GM23338 (cell line): ENCODE measurements at regions not wholly inside any gene's neighbourhood (a gene's known extent, or its start where the extent isn't known, plus 50 kb on each side); places are given as distances from the start of the nearest gene placed in this dataset.
"Not testable (repeated sequence)": the region's sequence is repeated elsewhere in the genome, so short reads cannot be mapped to it uniquely, and the experiment has no call there.

Source experiments
- ATAC-seq: fragments of 200-7000 bp; cut with Tn5 transposase; 3 replicates; pipeline ENCODE4 v1.9.1; 2020
- DNase-seq: peaks from one replicate; pipeline ENCODE4 v3.0.0-alpha.2; 2015; ENCODE audit warnings: low spot score
- H2AFZ ChIP-seq: fragments of 200-600 bp; sonication (generic); 2 replicates; pipeline ENCODE4 v1.8.0; 2016; ENCODE audit warnings: antibody characterized with exemption, mild to moderate bottlenecking, moderate library complexity
- H3F3A ChIP-seq: fragments of 200-600 bp; sonication (generic); replicated peaks from 2 replicates; pipeline ENCODE4 v1.8.0; 2017; ENCODE audit warnings: antibody characterized with exemption, mixed run types, low read depth
- H3K27ac ChIP-seq: fragments of 200-600 bp; sonication (generic); 2 replicates; pipeline ENCODE4 v1.6.1; 2016; ENCODE audit warnings: low read depth
- H3K27me3 ChIP-seq: fragments of 200-600 bp; sonication (generic); 2 replicates; pipeline ENCODE4 v1.8.0; 2016; ENCODE audit warnings: mild to moderate bottlenecking, mixed run types, moderate library complexity; ENCODE audit not compliant: insufficient read depth
- H3K36me3 ChIP-seq: fragments of 200-600 bp; sonication (generic); 2 replicates; pipeline ENCODE4 v1.8.0; 2016; ENCODE audit warnings: mild to moderate bottlenecking; ENCODE audit not compliant: insufficient read depth
- H3K4me1 ChIP-seq: fragments of 200-600 bp; sonication (generic); 2 replicates; pipeline ENCODE4 v1.8.0; 2016; ENCODE audit warnings: mild to moderate bottlenecking, moderate library complexity; ENCODE audit not compliant: insufficient read depth
- H3K4me2 ChIP-seq: fragments of 200-600 bp; sonication (generic); 2 replicates; pipeline ENCODE4 v1.7.1; 2017; ENCODE audit warnings: mixed run types
- H3K4me3 ChIP-seq: fragments of 200-600 bp; sonication (generic); 2 replicates; pipeline ENCODE4 v1.6.1; 2016; ENCODE audit warnings: mixed run types
- H3K79me2 ChIP-seq: fragments of 200-600 bp; sonication (generic); replicated peaks from 2 replicates; pipeline ENCODE4 v1.8.0; 2017; ENCODE audit warnings: mild to moderate bottlenecking; ENCODE audit not compliant: insufficient read depth
- H3K9me2 ChIP-seq: fragments of 200-600 bp; sonication (generic); 2 replicates; pipeline ENCODE4 v1.8.0; 2017; ENCODE audit not compliant: insufficient read depth
- H4K20me1 ChIP-seq: fragments of 200-600 bp; sonication (generic); replicated peaks from 2 replicates; pipeline ENCODE4 v1.8.0; 2017; ENCODE audit warnings: mild to moderate bottlenecking; ENCODE audit not compliant: insufficient read depth
- H3K27ac Mint-ChIP-seq: 2 replicates; pipeline ENCODE4 v1.8.0; 2020; ENCODE audit warnings: inconsistent platforms, mild to moderate bottlenecking, moderate library complexity, mixed read lengths
- H3K27me3 Mint-ChIP-seq: 3 replicates; pipeline ENCODE4 v1.8.0; 2022; ENCODE audit warnings: low read depth, mild to moderate bottlenecking, moderate library complexity, mixed read lengths, inconsistent platforms; ENCODE audit not compliant: insufficient read depth, poor library complexity
- H3K36me3 Mint-ChIP-seq: 3 replicates; pipeline ENCODE4 v1.8.0; 2021; ENCODE audit warnings: low read depth, mild to moderate bottlenecking, inconsistent platforms, moderate library complexity, mixed read lengths
- H3K4me1 Mint-ChIP-seq: 3 replicates; pipeline ENCODE4 v1.8.0; 2020; ENCODE audit warnings: mild to moderate bottlenecking, inconsistent platforms, mixed read lengths
- H3K4me3 Mint-ChIP-seq: 3 replicates; pipeline ENCODE4 v1.8.0; 2021; ENCODE audit warnings: moderate library complexity, mild to moderate bottlenecking, inconsistent platforms, mixed read lengths
- H3K9me3 Mint-ChIP-seq: 3 replicates; pipeline ENCODE4 v1.8.0; 2020; ENCODE audit warnings: moderate library complexity, mild to moderate bottlenecking, inconsistent platforms, mixed read lengths
- CREB1 ChIP-seq: fragments of 250-450 bp; sonication (Bioruptor Pico); IDR thresholded peaks from 2 replicates; pipeline ENCODE4 v1.5.0; 2020; ENCODE audit warnings: low read depth, mild to moderate bottlenecking, moderate library complexity
- CTCF ChIP-seq, 2 experiments: fragments of 200-600 bp in 1 of 2; sonication (generic) in 1 of 2; conservative IDR thresholded peaks; 2 replicates each; pipeline versions ENCODE4 v1.5.1 to v1.6.1; 2016 to 2017; ENCODE audit warnings: antibody characterized with exemption in 2 of 2, low read depth in 2 of 2, mild to moderate bottlenecking in 2 of 2, moderate library complexity in 1 of 2
- EZH2 ChIP-seq: fragments of 200-600 bp; sonication (generic); IDR thresholded peaks from one replicate; pipeline ENCODE4 v1.8.0; 2017; ENCODE audit warnings: antibody characterized with exemption, mild to moderate bottlenecking, low read depth; ENCODE audit not compliant: unreplicated experiment
- EZH2phosphoT487 ChIP-seq: fragments of 200-600 bp; sonication (generic); IDR thresholded peaks from one replicate; pipeline ENCODE4 v1.8.1; 2018; ENCODE audit warnings: antibody characterized with exemption; ENCODE audit not compliant: unreplicated experiment
- JUNB ChIP-seq: IDR thresholded peaks from one replicate; pipeline ENCODE4 v1.6.1; 2016; ENCODE audit warnings: antibody characterized with exemption; ENCODE audit not compliant: unreplicated experiment
- NANOG ChIP-seq: IDR thresholded peaks from 2 replicates; pipeline ENCODE4 v1.6.1; 2016; ENCODE audit warnings: antibody characterized with exemption, borderline replicate concordance
- POLR2AphosphoS5 ChIP-seq: IDR thresholded peaks from 2 replicates; pipeline ENCODE4 v1.6.1; 2016; ENCODE audit warnings: antibody characterized with exemption, low read depth
- ZNF114 ChIP-seq: fragments of 250-450 bp; sonication (Bioruptor Pico); IDR thresholded peaks from 2 replicates; pipeline ENCODE4 v1.5.0; 2020; ENCODE audit warnings: mild to moderate bottlenecking, moderate library complexity
- ZNF331 ChIP-seq: fragments of 250-450 bp; sonication (Bioruptor Pico); IDR thresholded peaks from 2 replicates; pipeline ENCODE4 v1.5.0; 2020; ENCODE audit warnings: low read depth, mild to moderate bottlenecking, moderate library complexity
- TF ChIP-seq, protein P1 (sequence below): IDR thresholded peaks from 2 replicates; pipeline ENCODE4 v1.6.1; 2016; ENCODE audit warnings: antibody characterized with exemption

- Mint-ChIP-seq H3K27me3 (peaks cover 2% of the 10 kb centered on the region), H3K36me3 (peaks cover 5% of the 10 kb centered on the region; the same call in 1 of the 3 replicates), H3K9me3 (peaks cover 6% of the 10 kb centered on the region), H3K4me1 (peaks cover 3% of the 10 kb centered on the region), H3K4me3 (no peak overlapping the region), H3K27ac (no peak overlapping the region)
- TF ChIP-seq POLR2AphosphoS5 (no peak), ZNF331 (CRISPR knock-in tag) (no peak), EZH2phosphoT487 (no peak), CREB1 (CRISPR knock-in tag) (no peak)
- DNase-seq (no peak), ATAC-seq (no peak)
- 0 out of 2 replicates have a peak, but pooled peaks cover 6% of the 10 kb centered on the region for H3K4me1 ChIP-seq
- no peak overlapping the region for H3K4me3 ChIP-seq
- no peak overlapping the region for H2AFZ ChIP-seq
- H3K27me3 ChIP-seq = no peaks in the 10 kb centered on the region
- H3F3A ChIP-seq = no peaks in the 10 kb centered on the region
- no peaks in the 10 kb centered on the region for H3K9me2 ChIP-seq
- H3K36me3 ChIP-seq = no peaks in the 10 kb centered on the region
- H3K27ac ChIP-seq = no peak overlapping the region
- no peaks in the 10 kb centered on the region for H4K20me1 ChIP-seq
- H3K79me2 ChIP-seq = no peaks in the 10 kb centered on the region
- no peak overlapping the region for H3K4me2 ChIP-seq
Measured at GRCh38 chr9:25808554-25808953, 130.3 kb upstream of the TUSC1 start.

DNA sequence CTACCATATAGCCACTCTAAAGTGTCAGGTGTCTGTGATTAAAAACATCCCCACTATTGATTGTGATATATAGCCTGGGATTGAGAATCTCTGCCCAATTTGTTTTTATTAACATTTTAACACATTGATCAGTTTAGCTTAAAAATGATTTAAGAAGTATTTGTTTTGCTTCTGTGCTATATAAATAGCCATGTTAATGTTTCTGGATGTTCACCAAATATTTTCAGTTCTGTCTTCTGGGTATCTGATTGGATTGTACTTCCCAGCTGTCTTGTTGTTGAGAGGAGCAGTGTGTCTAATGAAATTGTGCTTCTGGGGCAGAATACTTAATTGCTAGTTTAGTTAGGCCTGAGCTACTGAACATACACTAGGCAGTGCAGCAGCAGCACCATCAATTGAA lies 126.6 kb upstream of the TUSC1 start:
- peaks cover 4% of the 10 kb centered on the region; the same call in 1 of the 3 replicates for H3K36me3 Mint-ChIP-seq

DNA sequence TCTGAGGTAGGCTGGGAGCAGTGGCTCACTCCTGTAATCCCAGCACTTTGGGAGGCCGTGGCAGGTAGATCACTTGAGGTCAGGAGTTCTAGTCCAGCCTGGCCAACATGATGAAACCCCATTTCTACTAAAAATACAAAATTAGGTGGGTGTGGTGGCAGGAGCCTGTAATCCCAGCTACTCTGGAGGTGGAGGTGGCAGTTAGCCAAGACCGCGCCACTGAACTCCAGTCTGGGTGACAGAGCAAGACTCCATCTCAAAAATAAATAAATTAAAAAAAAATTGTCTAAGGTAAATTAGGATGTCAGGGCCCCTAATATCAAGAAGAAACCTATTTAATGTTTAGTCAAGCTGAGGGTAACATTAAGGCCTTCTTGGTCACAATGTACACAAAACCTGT lies 123.7 kb upstream of the TUSC1 start:
- DNase-seq, H4K20me1 ChIP-seq, H3K36me3 ChIP-seq, H2AFZ ChIP-seq, H3K4me3 Mint-ChIP-seq, H3F3A ChIP-seq, H3K4me1 ChIP-seq, ATAC-seq, H3K4me2 ChIP-seq, H3K9me2 ChIP-seq, H3K4me3 ChIP-seq, H3K79me2 ChIP-seq, H3K27me3 ChIP-seq, H3K27ac Mint-ChIP-seq, H3K4me1 Mint-ChIP-seq, H3K27ac ChIP-seq, H3K27me3 Mint-ChIP-seq: not testable (repeated sequence)
- peaks cover 25% of the 10 kb centered on the region for H3K9me3 Mint-ChIP-seq
- H3K36me3 Mint-ChIP-seq = peaks cover 21% of the 10 kb centered on the region; the same call in 2 of the 3 replicates

More for the DNA sequence above, 126.6 kb upstream of the TUSC1 start:
- Mint-ChIP-seq H3K27me3 (peaks cover 4% of the 10 kb centered on the region), H3K4me3 (no peak overlapping the region), H3K27ac (no peak overlapping the region), H3K4me1 (peaks cover 3% of the 10 kb centered on the region), H3K9me3 (peaks cover 3% of the 10 kb centered on the region; the same call in 2 of the 3 replicates)
- H3F3A ChIP-seq = no peaks in the 10 kb centered on the region
- peak overlapping the region; percentile 53; the same call in 1 of the 2 replicates for H2AFZ ChIP-seq
- H3K79me2 ChIP-seq = no peaks in the 10 kb centered on the region
- no peak overlapping the region for H3K4me3 ChIP-seq
- H3K27ac ChIP-seq = no peak overlapping the region
- DNase-seq (no peak), ATAC-seq (no peak)
- H3K4me1 ChIP-seq = 0 out of 2 replicates have a peak, but pooled peaks cover 6% of the 10 kb centered on the region
- H3K9me2 ChIP-seq = no peaks in the 10 kb centered on the region
- no peak overlapping the region for H3K4me2 ChIP-seq
- TF ChIP-seq JUNB (no peak), ZNF114 (no peak), CREB1 (CRISPR knock-in tag) (no peak), NANOG (no peak), POLR2AphosphoS5 (no peak), EZH2 (no peak), EZH2phosphoT487 (no peak), CTCF (conservative IDR thresholded peaks at IDR 0.05; ENCODE audit: low read depth in 2 of 2) (no peak), ZNF331 (CRISPR knock-in tag) (no peak)
- TF ChIP-seq, protein P1, sequence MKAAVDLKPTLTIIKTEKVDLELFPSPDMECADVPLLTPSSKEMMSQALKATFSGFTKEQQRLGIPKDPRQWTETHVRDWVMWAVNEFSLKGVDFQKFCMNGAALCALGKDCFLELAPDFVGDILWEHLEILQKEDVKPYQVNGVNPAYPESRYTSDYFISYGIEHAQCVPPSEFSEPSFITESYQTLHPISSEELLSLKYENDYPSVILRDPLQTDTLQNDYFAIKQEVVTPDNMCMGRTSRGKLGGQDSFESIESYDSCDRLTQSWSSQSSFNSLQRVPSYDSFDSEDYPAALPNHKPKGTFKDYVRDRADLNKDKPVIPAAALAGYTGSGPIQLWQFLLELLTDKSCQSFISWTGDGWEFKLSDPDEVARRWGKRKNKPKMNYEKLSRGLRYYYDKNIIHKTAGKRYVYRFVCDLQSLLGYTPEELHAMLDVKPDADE = no peak
- H3K36me3 ChIP-seq = no peaks in the 10 kb centered on the region
- H4K20me1 ChIP-seq = no peaks in the 10 kb centered on the region
- no peaks in the 10 kb centered on the region for H3K27me3 ChIP-seq
